GM10266 (cell line): ENCODE measurements at regions not wholly inside any gene's neighbourhood (a gene's known extent, or its start where the extent isn't known, plus 50 kb on each side); places are given as distances from the start of the nearest gene placed in this dataset.
"Not testable (repeated sequence)": the region's sequence is repeated elsewhere in the genome, so short reads cannot be mapped to it uniquely, and the experiment has no call there.

ENCODE experiments used
- DNase-seq: peaks from one replicate; pipeline ENCODE4 v3.0.0; 2012; ENCODE audit errors: extremely low spot score
- CTCF ChIP-seq: IDR thresholded peaks from 2 replicates; pipeline ENCODE4 v1.5.1; 2012; ENCODE audit warnings: mild to moderate bottlenecking, low read depth; ENCODE audit not compliant: control insufficient read depth, insufficient read depth; ENCODE audit errors: missing control alignments

- TF ChIP-seq CTCF: no peak
- DNase-seq: no peak
Measured at GRCh38 chr9:73095425-73095824, 56.2 kb upstream of the ANXA1 start.

DNA sequence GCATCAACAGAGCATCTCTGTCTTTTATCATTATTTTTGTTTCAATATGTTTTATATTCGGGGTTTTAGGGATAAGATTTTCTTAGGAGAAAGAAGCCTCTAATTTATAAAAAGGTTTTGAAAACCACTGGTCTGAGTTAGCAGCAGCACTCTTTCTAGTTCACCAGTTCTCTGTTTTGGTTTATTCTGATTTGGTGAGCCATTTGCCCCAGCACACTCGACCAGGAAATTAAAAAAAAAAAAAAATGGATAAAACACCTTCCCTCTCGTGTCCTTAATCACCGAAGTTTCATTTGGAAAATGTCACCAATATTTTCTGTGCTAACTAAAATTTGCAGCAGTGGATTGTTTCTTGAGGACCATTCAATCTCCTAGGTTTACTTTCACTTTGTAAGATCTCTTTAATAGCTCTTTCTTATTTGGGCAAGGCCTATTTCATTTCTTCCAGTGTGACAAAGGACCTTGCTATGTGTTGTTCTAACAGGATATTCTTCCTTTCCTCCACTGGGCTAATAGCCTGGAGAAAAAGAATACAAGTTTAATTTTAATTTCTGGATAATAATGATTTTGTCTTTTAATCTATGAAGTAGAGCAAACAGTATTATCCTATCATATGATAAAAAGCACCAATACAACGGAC is 57.8 kb upstream of the ANXA1 start:
- TF ChIP-seq CTCF: no peak
- DNase-seq: no peak

- DNase-seq: no peak
Measured at GRCh38 chr9:73093016-73093739, 58.5 kb upstream of the ANXA1 start.

DNA sequence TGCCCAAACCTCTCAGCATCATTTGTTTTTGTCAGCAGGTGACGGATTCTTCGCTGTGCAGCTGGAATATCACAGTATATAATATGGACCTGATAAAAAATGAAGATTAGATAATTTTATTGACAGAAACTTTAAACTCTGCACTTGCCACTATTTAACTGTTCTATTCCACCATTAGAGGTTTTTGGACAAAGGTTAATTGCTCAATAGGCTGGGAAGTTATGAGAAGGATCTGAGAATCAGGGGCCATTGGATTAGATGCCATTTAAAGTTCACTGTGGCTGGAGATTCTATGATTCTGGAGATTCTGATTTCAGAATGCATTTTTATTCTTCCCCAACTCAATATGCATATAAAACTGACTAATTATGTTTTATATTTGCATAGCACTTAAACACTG is 59.8 kb upstream of the ANXA1 start:
- TF ChIP-seq CTCF: no peak
- DNase-seq: no peak

More at GRCh38 chr9:73093016-73093739, 58.5 kb upstream of the ANXA1 start:
- no peak for TF ChIP-seq CTCF

GRCh38 chr9:73090214-73090613 is 61.5 kb upstream of the ANXA1 start:
- no peak for TF ChIP-seq CTCF
- no peak for DNase-seq

GRCh38 chr9:73089304-73089985 is 62.2 kb upstream of the ANXA1 start:
- TF ChIP-seq CTCF: no peak
- no peak for DNase-seq

DNA sequence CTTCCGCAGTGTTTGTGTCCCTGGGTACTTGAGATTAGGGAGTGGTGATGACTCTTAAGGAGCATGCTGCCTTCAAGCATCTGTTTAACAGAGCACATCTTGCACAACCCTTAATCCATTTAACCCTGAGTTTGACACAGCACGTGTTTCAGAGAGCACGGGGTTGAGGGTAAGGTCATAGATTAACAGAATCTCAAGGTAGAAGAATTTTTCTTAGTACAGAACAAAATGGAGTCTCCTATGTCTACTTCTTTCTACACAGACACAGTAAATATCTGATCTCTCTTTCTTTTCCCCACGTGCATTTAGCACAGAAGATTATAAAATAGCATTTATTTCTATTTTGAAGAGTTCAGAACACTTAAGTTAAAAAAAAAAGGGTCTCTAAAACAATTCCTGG is 63.8 kb upstream of the ANXA1 start:
- DNase-seq: not testable (repeated sequence)
